Erythroblast (primary cell): ENCODE measurements at regions not wholly inside any gene's neighbourhood (a gene's known extent, or its start where the extent isn't known, plus 50 kb on each side); places are given as distances from the start of the nearest gene placed in this dataset.

Experiments
- GATA1 ChIP-seq: IDR thresholded peaks from 2 replicates; pipeline ENCODE4 v1.6.1; 2011; ENCODE audit warnings: low read depth, mild to moderate bottlenecking, control low read depth, low read length, moderate library complexity
- POLR2A ChIP-seq: IDR thresholded peaks from 2 replicates; pipeline ENCODE4 v1.6.1; 2011; ENCODE audit warnings: mild to moderate bottlenecking, low read length

- TF ChIP-seq POLR2A (no peak), GATA1 (no peak)
Measured at GRCh38 chr2:67576226-67576625, 179.1 kb downstream of the ETAA1 start.
